HuH-7 (cell line): ENCODE measurements at regions not wholly inside any gene's neighbourhood (a gene's known extent, or its start where the extent isn't known, plus 50 kb on each side); places are given as distances from the start of the nearest gene placed in this dataset.
"Not testable (repeated sequence)": the region's sequence is repeated elsewhere in the genome, so short reads cannot be mapped to it uniquely, and the experiment has no call there.

Experiments used
- DNase-seq: peaks from one replicate; pipeline ENCODE4 v3.0.0; 2011; ENCODE audit warnings: low spot score

- no peak for DNase-seq
Measured at GRCh38 chr22:23437779-23438178, 142.3 kb downstream of the IGLL1 start.

DNA sequence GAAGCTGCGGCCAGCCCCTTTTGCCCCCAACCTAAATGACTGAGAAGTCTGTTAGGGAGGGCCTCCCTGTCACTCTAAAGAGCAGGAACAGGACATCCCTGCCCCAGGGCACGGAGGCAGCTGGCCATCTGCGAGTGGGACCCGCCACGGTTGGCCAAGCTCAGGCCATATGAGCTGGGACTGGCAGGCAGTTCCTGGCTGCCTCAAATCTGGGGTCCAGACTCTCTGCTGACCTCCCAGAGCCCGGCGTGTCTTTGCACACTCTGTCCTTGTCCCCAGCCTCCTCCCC lies 143.0 kb downstream of the IGLL1 start:
- DNase-seq: not testable (repeated sequence)

GRCh38 chr22:23436354-23437106 lies 143.6 kb downstream of the IGLL1 start:
- not testable (repeated sequence) for DNase-seq

DNA sequence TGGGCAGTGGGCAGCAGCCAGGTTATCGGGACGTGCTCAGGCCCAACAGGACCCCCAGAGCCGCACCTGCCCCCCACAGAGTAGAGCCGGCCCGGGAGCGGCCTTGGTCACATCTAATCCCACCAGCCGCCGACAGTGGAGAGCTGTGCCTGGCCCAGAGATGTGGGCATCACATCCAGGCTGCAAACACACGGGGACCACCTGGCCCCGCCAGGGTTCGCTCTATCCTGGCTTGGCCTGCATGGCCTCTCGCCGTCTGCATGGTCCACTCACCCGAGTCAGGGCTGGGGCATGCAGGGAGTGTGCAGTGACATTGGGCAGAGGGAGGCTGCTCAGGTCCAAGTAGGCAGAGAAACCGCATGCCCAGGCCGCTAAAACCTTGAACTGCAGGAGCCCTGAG lies 144.9 kb downstream of the IGLL1 start:
- DNase-seq: not testable (repeated sequence)

- DNase-seq: not testable (repeated sequence)
Measured at GRCh38 chr22:23434198-23434830, 145.8 kb downstream of the IGLL1 start.

- DNase-seq: peak; percentile 39
Measured at GRCh38 chr22:23433127-23434005, 146.7 kb downstream of the IGLL1 start.

DNA sequence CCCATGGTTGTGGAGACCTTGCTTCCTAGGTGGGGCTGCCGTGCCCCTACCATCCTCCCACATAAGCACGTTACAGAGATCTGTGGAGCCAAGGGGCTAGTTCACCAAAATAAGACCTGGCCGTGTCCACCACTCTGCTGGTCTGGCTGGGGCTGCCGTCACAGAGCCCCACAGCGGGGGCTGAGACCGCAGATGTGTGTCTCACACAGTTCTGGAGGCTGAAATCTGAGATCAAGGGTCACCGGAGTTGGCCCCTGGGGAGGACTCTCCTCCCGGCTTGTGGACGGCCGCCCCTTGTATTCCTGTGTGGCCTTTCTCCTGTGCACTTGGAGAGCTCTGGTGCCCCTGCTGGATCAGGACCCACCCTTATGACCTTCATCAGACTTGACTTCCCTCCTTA lies 147.4 kb downstream of the IGLL1 start:
- DNase-seq: not testable (repeated sequence)

DNA sequence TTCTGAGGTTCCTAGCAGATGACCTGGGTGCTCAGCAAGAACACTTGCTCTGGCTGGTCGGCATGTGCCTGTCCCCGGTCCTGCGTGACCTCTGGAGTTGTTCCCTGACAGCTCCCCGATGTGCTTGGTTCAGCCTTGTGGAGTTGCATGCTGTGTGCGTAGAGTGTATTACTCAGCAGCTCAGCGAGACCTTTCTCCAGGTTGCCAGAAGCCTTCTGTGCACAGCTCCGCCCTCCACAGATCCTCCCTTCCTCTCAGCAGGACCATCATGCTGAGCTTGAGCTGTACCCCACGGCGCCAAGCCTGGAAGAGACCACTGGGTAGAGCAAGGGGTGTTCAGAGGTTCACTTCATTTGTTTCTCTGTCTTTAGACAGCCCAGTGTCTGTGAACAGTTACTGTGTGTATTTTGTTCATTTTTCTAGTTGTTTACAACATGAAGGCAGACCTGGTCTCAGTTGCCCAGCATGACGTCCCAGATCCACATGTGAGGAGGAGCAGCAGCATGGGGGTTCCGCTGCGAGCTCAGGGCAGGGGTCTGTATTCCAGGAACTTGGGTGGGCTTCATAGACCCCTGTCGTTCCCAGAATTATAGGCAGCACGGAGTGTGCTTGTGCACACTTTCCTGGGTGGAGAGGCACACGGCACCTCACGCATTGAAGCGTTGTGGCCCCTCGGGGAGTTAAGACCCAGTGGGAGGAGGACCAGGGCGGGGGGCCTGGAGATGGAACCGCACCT lies 148.6 kb downstream of the IGLL1 start:
- peak; percentile 28 for DNase-seq

GRCh38 chr22:23424551-23425068 lies 155.5 kb downstream of the IGLL1 start:
- not testable (repeated sequence) for DNase-seq

- no peak for DNase-seq
Measured at GRCh38 chr22:23424031-23424430, 156.1 kb downstream of the IGLL1 start.

- DNase-seq: not testable (repeated sequence)
Measured at GRCh38 chr22:23422281-23422680, 157.8 kb downstream of the IGLL1 start.

DNA sequence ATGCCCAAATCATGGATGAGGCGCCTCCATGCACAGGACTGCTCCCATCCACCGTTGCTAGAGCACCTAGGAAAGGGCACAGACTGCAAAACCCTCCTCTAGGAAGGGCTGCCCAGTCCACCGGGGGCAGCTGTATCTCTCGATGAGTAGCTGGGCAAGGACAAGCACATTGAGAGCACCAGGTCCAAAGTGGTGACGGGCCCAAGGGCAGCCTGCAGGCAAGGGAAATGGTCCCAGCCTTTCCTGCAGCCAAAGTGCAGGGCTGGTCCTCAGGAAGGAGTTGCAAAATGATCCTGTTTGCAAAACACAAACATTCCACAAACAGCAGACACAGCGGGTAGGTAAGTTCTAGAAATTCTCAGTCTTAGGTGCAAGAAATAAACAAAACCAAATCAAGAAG lies 158.8 kb downstream of the IGLL1 start:
- not testable (repeated sequence) for DNase-seq

GRCh38 chr22:23419931-23420330 lies 160.2 kb downstream of the IGLL1 start:
- DNase-seq: no peak

- no peak for DNase-seq
Measured at GRCh38 chr22:23419171-23419570, 160.9 kb downstream of the IGLL1 start.

- no peak for DNase-seq
Measured at GRCh38 chr22:23418159-23418788, 161.8 kb downstream of the IGLL1 start.

DNA sequence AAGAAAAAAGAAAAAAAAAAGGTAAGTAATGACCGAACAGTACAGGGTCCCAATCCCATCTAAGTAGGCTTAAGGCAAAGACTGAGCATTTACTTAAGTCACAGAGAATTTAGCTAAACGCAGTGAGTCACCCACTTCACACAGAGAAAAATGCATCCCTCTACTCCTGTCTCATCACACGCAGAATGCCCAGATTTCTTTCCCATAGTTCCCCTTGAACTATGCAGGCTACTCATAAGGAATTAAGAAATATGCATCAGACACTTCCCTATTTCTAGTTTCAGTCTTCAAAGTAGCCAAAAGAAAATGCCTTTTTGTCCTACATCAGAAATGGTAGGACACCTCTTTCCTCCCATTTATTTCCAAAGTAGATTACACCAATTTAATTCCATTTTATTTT lies 162.8 kb downstream of the IGLL1 start:
- not testable (repeated sequence) for DNase-seq

DNA sequence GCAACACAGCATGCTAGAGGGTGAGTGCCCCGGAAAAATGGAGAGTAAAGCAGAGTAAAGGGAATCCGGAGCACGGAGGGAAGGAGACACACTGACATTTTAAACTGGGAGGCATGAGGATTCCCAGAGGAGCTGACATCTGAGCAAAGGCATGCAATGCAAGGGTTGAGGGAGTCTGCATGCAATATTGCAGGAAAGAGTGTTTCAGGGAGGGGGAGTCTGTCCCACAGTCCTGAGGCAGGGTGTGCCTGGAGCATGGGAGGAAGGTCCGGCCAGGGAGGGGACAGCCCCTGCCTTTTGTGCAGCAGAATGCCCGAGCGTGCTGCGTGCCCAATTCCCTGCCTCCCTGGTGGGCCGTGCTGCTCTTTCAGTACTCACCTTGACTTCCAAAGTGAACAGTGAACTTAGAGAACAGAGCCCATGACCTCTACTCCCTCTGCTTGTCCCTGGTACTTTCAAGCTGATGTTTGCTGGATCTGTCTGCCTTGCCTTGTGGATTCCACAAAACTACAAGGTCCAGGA lies 163.9 kb downstream of the IGLL1 start:
- DNase-seq: not testable (repeated sequence)

DNA sequence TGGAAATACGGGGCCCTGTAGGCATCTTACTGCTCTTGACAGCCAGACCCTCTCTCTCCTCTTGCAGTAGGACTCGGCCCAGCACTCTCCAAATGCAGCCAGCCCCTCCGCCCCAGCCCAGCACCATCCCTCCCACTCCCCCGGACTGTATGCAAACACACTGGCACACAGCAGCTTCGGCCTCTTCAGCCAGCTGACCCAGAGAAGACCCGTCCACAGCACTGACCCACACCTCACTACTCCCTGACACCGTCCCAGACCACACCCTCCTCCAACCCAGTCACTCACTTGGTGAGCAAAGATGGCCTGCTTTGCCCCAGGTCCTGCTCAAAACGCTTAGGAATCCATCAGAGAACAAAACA lies 164.6 kb downstream of the IGLL1 start:
- DNase-seq: no peak

DNA sequence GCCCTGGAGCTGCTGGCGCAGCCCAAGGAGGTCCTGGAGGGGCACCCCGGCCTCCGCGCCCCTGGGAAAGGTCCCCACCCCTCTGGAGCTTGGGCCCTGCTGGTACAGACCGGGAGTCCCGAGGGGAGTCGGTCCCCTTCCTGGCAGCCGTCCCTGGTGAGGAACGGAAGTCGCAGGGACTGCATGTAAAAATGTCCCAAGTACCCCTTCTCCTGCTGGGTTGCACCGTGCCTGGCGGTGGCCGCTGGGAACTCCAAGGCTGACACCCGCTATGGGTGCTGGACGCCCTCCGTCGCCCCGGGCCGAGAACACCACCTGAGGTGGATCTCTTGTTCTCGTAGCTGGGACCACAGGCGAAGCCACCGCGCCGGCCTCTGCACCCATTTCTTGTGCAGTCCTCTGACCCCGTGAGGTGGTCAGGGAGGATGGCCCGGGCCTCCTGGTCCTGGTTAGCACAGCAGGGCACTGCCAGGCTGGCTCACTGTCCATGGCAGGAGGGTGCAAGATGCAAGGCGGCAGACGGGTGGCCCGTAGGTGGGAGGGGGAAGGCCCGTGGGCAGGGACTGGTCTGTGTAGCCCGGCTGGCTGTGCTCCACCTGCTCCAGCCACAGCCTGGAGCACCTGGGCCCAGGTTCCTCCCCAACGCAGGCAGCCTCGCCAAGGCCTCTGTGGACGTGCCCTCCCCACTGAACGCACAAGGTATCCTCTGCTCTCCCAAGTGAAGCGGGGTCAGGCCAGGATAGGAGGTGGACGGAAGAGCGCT lies 165.2 kb downstream of the IGLL1 start:
- DNase-seq: no peak

GRCh38 chr22:23411739-23412138 lies 168.4 kb downstream of the IGLL1 start:
- no peak for DNase-seq

DNA sequence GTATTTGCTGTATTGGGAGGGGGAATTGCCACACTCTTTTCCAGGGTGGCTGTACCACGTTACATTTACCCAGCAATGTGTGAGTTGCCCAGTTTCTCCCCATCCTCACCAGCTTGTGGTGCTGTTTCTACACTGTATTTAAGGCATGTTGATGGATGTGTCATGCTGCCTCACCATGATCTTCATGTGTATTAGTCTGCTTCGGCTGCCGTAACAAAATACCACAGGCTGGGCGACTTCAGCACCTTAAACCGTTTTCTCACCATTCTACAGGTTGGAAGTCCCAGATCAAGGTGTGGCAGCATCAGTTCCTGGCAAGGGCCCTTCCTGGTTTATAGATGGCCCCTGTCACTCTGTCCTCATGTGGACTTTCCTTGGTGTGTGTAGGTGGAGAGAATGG lies 169.7 kb downstream of the IGLL1 start:
- DNase-seq: no peak
